HFFc6 (cell line): ENCODE measurements at regions not wholly inside any gene's neighbourhood (a gene's known extent, or its start where the extent isn't known, plus 50 kb on each side); places are given as distances from the start of the nearest gene placed in this dataset.
"Not testable (repeated sequence)": the region's sequence is repeated elsewhere in the genome, so short reads cannot be mapped to it uniquely, and the experiment has no call there.

Experiments used
- DNase-seq: peaks from one replicate; pipeline ENCODE4 v3.0.0-alpha.2; 2018
- H3K27ac Mint-ChIP-seq: 2 replicates; pipeline ENCODE4 v1.8.0; 2020; ENCODE audit warnings: mild to moderate bottlenecking, mixed read lengths
- H3K27me3 Mint-ChIP-seq: 2 replicates; pipeline ENCODE4 v1.8.0; 2021; ENCODE audit warnings: mild to moderate bottlenecking, moderate library complexity, mixed read lengths; ENCODE audit not compliant: insufficient read depth
- H3K36me3 Mint-ChIP-seq: 2 replicates; pipeline ENCODE4 v1.8.0; 2021; ENCODE audit warnings: low read depth, mixed read lengths
- H3K4me1 Mint-ChIP-seq: 2 replicates; pipeline ENCODE4 v1.8.0; 2020; ENCODE audit warnings: low read depth, mixed read lengths
- H3K4me3 Mint-ChIP-seq: 2 replicates; pipeline ENCODE4 v1.8.0; 2020; ENCODE audit warnings: mild to moderate bottlenecking, moderate library complexity, mixed read lengths
- H3K9me3 Mint-ChIP-seq: 2 replicates; pipeline ENCODE4 v1.8.0; 2020; ENCODE audit warnings: mild to moderate bottlenecking, mixed read lengths
- CTCF ChIP-seq: fragments of 200-600 bp; sonication (generic); IDR thresholded peaks from 2 replicates; pipeline ENCODE4 v1.5.0; 2021; ENCODE audit warnings: antibody characterized with exemption, mild to moderate bottlenecking

- Mint-ChIP-seq H3K4me3 (no peak overlapping the region), H3K36me3 (no peaks in the 10 kb centered on the region), H3K9me3 (0 out of 2 replicates have a peak, but pooled peaks cover 4% of the 10 kb centered on the region), H3K27me3 (no peaks in the 10 kb centered on the region; the same call in 1 of the 2 replicates), H3K27ac (no peak overlapping the region), H3K4me1 (no peaks in the 10 kb centered on the region)
- no peak for TF ChIP-seq CTCF
- no peak for DNase-seq
Measured at GRCh38 chr16:17917316-17918019, 419.1 kb downstream of the NPIPA8 start.

- H3K27ac Mint-ChIP-seq, result no peak overlapping the region
- H3K27me3 Mint-ChIP-seq, result no peaks in the 10 kb centered on the region; the same call in 1 of the 2 replicates
- H3K9me3 Mint-ChIP-seq, result 0 out of 2 replicates have a peak, but pooled peaks cover 4% of the 10 kb centered on the region
- DNase-seq, result no peak
- no peaks in the 10 kb centered on the region for H3K36me3 Mint-ChIP-seq
- no peak overlapping the region for H3K4me3 Mint-ChIP-seq
- H3K4me1 Mint-ChIP-seq, result no peaks in the 10 kb centered on the region
- no peak for TF ChIP-seq CTCF
Measured at GRCh38 chr16:17915791-17916190, 420.7 kb downstream of the NPIPA8 start.

- Mint-ChIP-seq H3K27me3 (no peaks in the 10 kb centered on the region; the same call in 1 of the 2 replicates), H3K4me3 (no peak overlapping the region), H3K36me3 (no peaks in the 10 kb centered on the region), H3K4me1 (no peaks in the 10 kb centered on the region), H3K27ac (no peak overlapping the region), H3K9me3 (0 out of 2 replicates have a peak, but pooled peaks cover 4% of the 10 kb centered on the region)
- DNase-seq, result no peak
- TF ChIP-seq CTCF, result no peak
Measured at GRCh38 chr16:17914168-17914567, 422.4 kb downstream of the NPIPA8 start.

- H3K4me1 Mint-ChIP-seq, H3K27ac Mint-ChIP-seq, H3K9me3 Mint-ChIP-seq, DNase-seq, H3K36me3 Mint-ChIP-seq, H3K4me3 Mint-ChIP-seq, H3K27me3 Mint-ChIP-seq: not testable (repeated sequence)
Measured at GRCh38 chr16:17911578-17911977, 425.0 kb downstream of the NPIPA8 start.

- not testable (repeated sequence) for H3K27me3 Mint-ChIP-seq, H3K4me1 Mint-ChIP-seq, H3K27ac Mint-ChIP-seq
Measured at GRCh38 chr16:17906626-17907025, 429.9 kb downstream of the NPIPA8 start.

GRCh38 chr16:17901309-17901708 is 430.5 kb upstream of the XYLT1 start:
- peaks cover 5% of the 10 kb centered on the region for H3K9me3 Mint-ChIP-seq
- no peak overlapping the region for H3K4me3 Mint-ChIP-seq
- H3K27me3 Mint-ChIP-seq, result no peaks in the 10 kb centered on the region
- no peak for DNase-seq
- H3K4me1 Mint-ChIP-seq, result no peaks in the 10 kb centered on the region
- no peak overlapping the region for H3K27ac Mint-ChIP-seq
- H3K36me3 Mint-ChIP-seq, result no peaks in the 10 kb centered on the region
- no peak for TF ChIP-seq CTCF

More at GRCh38 chr16:17906626-17907025, 429.9 kb downstream of the NPIPA8 start:
- not testable (repeated sequence) for H3K36me3 Mint-ChIP-seq, H3K9me3 Mint-ChIP-seq, DNase-seq, H3K4me3 Mint-ChIP-seq
